Right lobe of liver (tissue), 6 donors: ENCODE measurements at regions not wholly inside any gene's neighbourhood (a gene's known extent, or its start where the extent isn't known, plus 50 kb on each side); places are given as distances from the start of the nearest gene placed in this dataset.

Experiments used
- ATAC-seq, 4 donors: fragments of 200-7000 bp; cut with Tn5 transposase; one replicate each; pipeline ENCODE4 v1.9.1; 2020; ENCODE audit warnings: mild to moderate bottlenecking in 4 of 4, moderate library complexity in 4 of 4
- DNase-seq, 3 donors: peaks; one replicate each; pipeline ENCODE4 v3.0.0-alpha.2; 2020
- H3K27ac ChIP-seq, 3 donors: fragments of 200-600 bp; one replicate each; pipeline ENCODE4 v1.8.0; 2022
- H3K27me3 ChIP-seq, 2 donors: fragments of 200-600 bp; one replicate each; pipeline ENCODE4 v1.8.0; 2022
- H3K36me3 ChIP-seq, 4 donors: fragments of 200-600 bp; sonication (generic) in 1 of 4; one replicate each; pipeline versions ENCODE4 v1.5.1 to v1.8.0; 2017 to 2022; ENCODE audit warnings: control low read depth in 1 of 4
- H3K4me1 ChIP-seq, 4 donors: fragments of 200-600 bp; sonication (generic) in 1 of 4; one replicate each; pipeline versions ENCODE4 v1.5.1 to v1.8.0; 2017 to 2022; ENCODE audit warnings: control low read depth in 1 of 4
- H3K4me3 ChIP-seq, 3 donors: fragments of 200-600 bp; one replicate each; pipeline ENCODE4 v1.8.0; 2022
- H3K9me3 ChIP-seq, 4 donors: fragments of 200-600 bp; sonication (generic) in 1 of 4; one replicate each; pipeline versions ENCODE4 v1.5.1 to v1.8.0; 2017 to 2022; ENCODE audit warnings: control low read depth in 1 of 4
- CTCF ChIP-seq, 4 donors: fragments of 200-600 bp in 3 of 4; fragments of 450-650 bp in 1 of 4; IDR thresholded peaks; one replicate each; pipeline versions ENCODE4 v1.5.1 to v1.8.0; 2016 to 2022; ENCODE audit warnings: antibody characterized with exemption in 4 of 4, mild to moderate bottlenecking in 2 of 4
- POLR2A ChIP-seq: fragments of 450-650 bp; IDR thresholded peaks from one replicate; pipeline ENCODE4 v1.6.1; 2017; ENCODE audit warnings: antibody characterized with exemption, mild to moderate bottlenecking
- WGBS: methylation state at CpG from one replicate; pipeline ENCODE4 v1.1.6; 2018; ENCODE audit warnings: low coverage, low lambda C conversion rate; ENCODE audit not compliant: insufficient coverage; ENCODE audit errors: missing lambda C conversion rate; 5-methylcytosine and 5-hydroxymethylcytosine counted together
- intact Hi-C, 2 donors: fragments of 100-400 bp; cut with DNase I; formaldehyde crosslinking; loops; one replicate each; pipeline versions ENCODE4 v1.11.2 to v1.14.1; 2022
- donor health status: DM: no; HTN: yes; CAD: no.
- donor health status: DM: no; HTN: no; CAD: no.
- donor health status: DM: no; HTN: no; CAD: no.
- donor health status: DM: no; HTN: yes; CAD: no.
- donor health status: DM: no; HTN: yes; CAD: no.

- H3K36me3 ChIP-seq = no peaks in the 10 kb centered on the region
- H3K9me3 ChIP-seq = no peaks in the 10 kb centered on the region
- H3K27ac ChIP-seq = no peak overlapping the region
- no peaks in the 10 kb centered on the region for H3K27me3 ChIP-seq
- H3K4me3 ChIP-seq = no peak overlapping the region
- WGBS = 81% methylated on average over 2 of the region's 4 CpGs
- ATAC-seq (no peak), DNase-seq (no peak)
- no peak for TF ChIP-seq CTCF (IDR thresholded peaks at IDR 0.05)
- no peak for TF ChIP-seq POLR2A
- intact Hi-C loops = no loop called here
- no peaks in the 10 kb centered on the region for H3K4me1 ChIP-seq
These were observed 213.9 kb downstream of the MTHFS start for GRCh38 chr15:79682851-79683288.

GRCh38 chr15:79689030-79689429, 207.8 kb downstream of the MTHFS start:
- intact Hi-C loops = no loop called here
- TF ChIP-seq CTCF (IDR thresholded peaks at IDR 0.05) = no peak
- no peak for TF ChIP-seq POLR2A
- H3K4me3 ChIP-seq = no peak overlapping the region
- H3K36me3 ChIP-seq = no peaks in the 10 kb centered on the region
- 3% methylated on average over 1 of the region's 1 CpG for WGBS
- no peaks in the 10 kb centered on the region for H3K9me3 ChIP-seq
- H3K27ac ChIP-seq = no peak overlapping the region
- no peaks in the 10 kb centered on the region for H3K4me1 ChIP-seq
- no peaks in the 10 kb centered on the region for H3K27me3 ChIP-seq
- no peak for DNase-seq
- ATAC-seq = peak in 1 of 4 donors; percentile 55

- 66% methylated on average over 4 of the region's 4 CpGs for WGBS
- Histone ChIP-seq H3K27ac (no peak overlapping the region), H3K27me3 (no peaks in the 10 kb centered on the region), H3K36me3 (no peaks in the 10 kb centered on the region), H3K4me3 (no peak overlapping the region), H3K4me1 (no peaks in the 10 kb centered on the region), H3K9me3 (no peaks in the 10 kb centered on the region)
- TF ChIP-seq CTCF (IDR thresholded peaks at IDR 0.05) (no peak), POLR2A (no peak)
- ATAC-seq (no peak), DNase-seq (no peak)
- intact Hi-C loops = no loop called here
These were observed 195.8 kb downstream of the MTHFS start for GRCh38 chr15:79700951-79701480.

- H3K4me1 ChIP-seq = no peaks in the 10 kb centered on the region
- 91% methylated on average over 1 of the region's 1 CpG for WGBS
- no peak for ATAC-seq
- intact Hi-C loops = no loop called here
- H3K9me3 ChIP-seq = no peaks in the 10 kb centered on the region
- no peak overlapping the region for H3K4me3 ChIP-seq
- H3K27ac ChIP-seq = no peak overlapping the region
- DNase-seq = no peak
- TF ChIP-seq POLR2A (no peak), CTCF (IDR thresholded peaks at IDR 0.05) (no peak)
- H3K36me3 ChIP-seq = no peaks in the 10 kb centered on the region
- H3K27me3 ChIP-seq = no peaks in the 10 kb centered on the region
These were observed 194.2 kb downstream of the MTHFS start for GRCh38 chr15:79702621-79703020.

- DNase-seq = no peak
- H3K4me3 ChIP-seq = no peak overlapping the region
- no peak overlapping the region for H3K27ac ChIP-seq
- no peaks in the 10 kb centered on the region for H3K27me3 ChIP-seq
- H3K36me3 ChIP-seq = no peaks in the 10 kb centered on the region
- no peak for TF ChIP-seq CTCF (IDR thresholded peaks at IDR 0.05)
- no peak for TF ChIP-seq POLR2A
- 86% methylated on average over 1 of the region's 1 CpG for WGBS
- H3K4me1 ChIP-seq = no peaks in the 10 kb centered on the region
- no peaks in the 10 kb centered on the region for H3K9me3 ChIP-seq
- no peak for ATAC-seq
- intact Hi-C loops = no loop called here
These were observed 175.6 kb downstream of the MTHFS start for GRCh38 chr15:79721256-79721655.
